ENCODE measurements at regions not wholly inside any gene's neighbourhood (a gene's known extent, or its start where the extent isn't known, plus 50 kb on each side); places are given as distances from the start of the nearest gene placed in this dataset.

DNA sequence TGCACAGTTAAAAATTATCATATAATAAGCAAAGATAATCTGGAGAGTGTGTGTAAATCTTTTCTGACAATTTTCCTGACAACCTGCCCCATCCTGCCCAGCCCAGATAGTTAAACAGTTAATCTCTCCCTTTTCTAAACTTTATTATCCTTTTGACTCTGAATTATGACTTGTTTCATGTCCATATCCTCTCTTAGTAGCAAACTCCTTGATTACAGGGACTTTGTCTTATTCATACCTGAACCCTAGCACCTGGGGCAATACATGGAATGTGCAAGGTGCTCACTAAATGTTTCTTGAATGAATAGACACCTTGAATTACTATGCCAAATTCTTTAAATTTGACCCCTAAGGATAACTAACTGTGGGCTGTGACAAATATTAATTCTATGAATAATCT, 186.7 kb downstream of the FAM170A start:
- no peak for TF ChIP-seq POLR2A (IDR thresholded peaks at IDR 0.05)
- TF ChIP-seq, protein P1, sequence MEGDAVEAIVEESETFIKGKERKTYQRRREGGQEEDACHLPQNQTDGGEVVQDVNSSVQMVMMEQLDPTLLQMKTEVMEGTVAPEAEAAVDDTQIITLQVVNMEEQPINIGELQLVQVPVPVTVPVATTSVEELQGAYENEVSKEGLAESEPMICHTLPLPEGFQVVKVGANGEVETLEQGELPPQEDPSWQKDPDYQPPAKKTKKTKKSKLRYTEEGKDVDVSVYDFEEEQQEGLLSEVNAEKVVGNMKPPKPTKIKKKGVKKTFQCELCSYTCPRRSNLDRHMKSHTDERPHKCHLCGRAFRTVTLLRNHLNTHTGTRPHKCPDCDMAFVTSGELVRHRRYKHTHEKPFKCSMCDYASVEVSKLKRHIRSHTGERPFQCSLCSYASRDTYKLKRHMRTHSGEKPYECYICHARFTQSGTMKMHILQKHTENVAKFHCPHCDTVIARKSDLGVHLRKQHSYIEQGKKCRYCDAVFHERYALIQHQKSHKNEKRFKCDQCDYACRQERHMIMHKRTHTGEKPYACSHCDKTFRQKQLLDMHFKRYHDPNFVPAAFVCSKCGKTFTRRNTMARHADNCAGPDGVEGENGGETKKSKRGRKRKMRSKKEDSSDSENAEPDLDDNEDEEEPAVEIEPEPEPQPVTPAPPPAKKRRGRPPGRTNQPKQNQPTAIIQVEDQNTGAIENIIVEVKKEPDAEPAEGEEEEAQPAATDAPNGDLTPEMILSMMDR (IDR thresholded peaks at IDR 0.05) = no peak
